ENCODE measurements at regions not wholly inside any gene's neighbourhood (a gene's known extent, or its start where the extent isn't known, plus 50 kb on each side); places are given as distances from the start of the nearest gene placed in this dataset.
A peak's percentile ranks its signal among the peaks of the same experiment; 100 is the strongest.
"Not testable (repeated sequence)": the region's sequence is repeated elsewhere in the genome, so short reads cannot be mapped to it uniquely, and the experiment has no call there.

GRCh38 chr20:11492386-11492785 lies 425.3 kb upstream of the BTBD3 start:
- DNase-seq = no peak

- DNase-seq = no peak
These were observed 424.8 kb upstream of the BTBD3 start for GRCh38 chr20:11492846-11493245.

- DNase-seq = peak in 1 of 2 experiments; percentile 13
These were observed 421.3 kb upstream of the BTBD3 start for GRCh38 chr20:11496380-11496779.

- no peak for DNase-seq
These were observed 420.1 kb upstream of the BTBD3 start for GRCh38 chr20:11497545-11497944.

GRCh38 chr20:11499101-11499634 lies 418.5 kb upstream of the BTBD3 start:
- no peak for DNase-seq

GRCh38 chr20:11502061-11502460 lies 415.6 kb upstream of the BTBD3 start:
- DNase-seq = peak in 1 of 2 experiments; percentile 74

GRCh38 chr20:11502671-11503070 lies 415.0 kb upstream of the BTBD3 start:
- DNase-seq = no peak

- no peak for DNase-seq
These were observed 407.9 kb upstream of the BTBD3 start for GRCh38 chr20:11509776-11510175.

- DNase-seq = no peak
These were observed 405.9 kb upstream of the BTBD3 start for GRCh38 chr20:11511821-11512220.

GRCh38 chr20:11513241-11513745 lies 404.4 kb upstream of the BTBD3 start:
- DNase-seq = not testable (repeated sequence)

GRCh38 chr20:11516448-11516847 lies 401.2 kb upstream of the BTBD3 start:
- DNase-seq = no peak

- DNase-seq = no peak
These were observed 397.1 kb upstream of the BTBD3 start for GRCh38 chr20:11520596-11520995.

- no peak for DNase-seq
These were observed 396.0 kb upstream of the BTBD3 start for GRCh38 chr20:11521476-11522365.

- no peak for DNase-seq
These were observed 395.3 kb upstream of the BTBD3 start for GRCh38 chr20:11522366-11522741.

- no peak for DNase-seq
These were observed 388.6 kb upstream of the BTBD3 start for GRCh38 chr20:11529047-11529446.

GRCh38 chr20:11537032-11537431 lies 380.7 kb upstream of the BTBD3 start:
- DNase-seq = no peak

- DNase-seq = no peak
These were observed 378.2 kb upstream of the BTBD3 start for GRCh38 chr20:11539450-11539849.

GRCh38 chr20:11540558-11540957 lies 377.1 kb upstream of the BTBD3 start:
- DNase-seq = no peak

GRCh38 chr20:11542645-11543044 lies 375.0 kb upstream of the BTBD3 start:
- no peak for DNase-seq

- peak; percentile 48 to 83 for DNase-seq
These were observed 373.5 kb upstream of the BTBD3 start for GRCh38 chr20:11544029-11544678.

GRCh38 chr20:11546939-11547338 lies 370.8 kb upstream of the BTBD3 start:
- DNase-seq = no peak

- DNase-seq = peak; percentile 69 to 72
These were observed 368.3 kb upstream of the BTBD3 start for GRCh38 chr20:11549172-11550103.
